Endothelial cell of umbilical vein (primary cell): ENCODE measurements at regions not wholly inside any gene's neighbourhood (a gene's known extent, or its start where the extent isn't known, plus 50 kb on each side); places are given as distances from the start of the nearest gene placed in this dataset.

Experiments
- BruUV-seq: library from RNA; stranded (reverse); fragments of 400-500 nt; replicated peaks from 2 replicates; lab custom pipeline; 2021; lab: Mats Ljungman, UMichigan
- CTCF ChIA-PET: fragments of 300-600, 350-600 bp; sonication (Branson Sonifier 250); formaldehyde crosslinking; loops from one replicate; lab custom pipeline; 2021; ENCODE audit warnings: antibody characterized with exemption, inconsistent platforms; lab: Charles Lee
- POLR2A ChIA-PET: fragments of 300-600, 350-600 bp; sonication (Branson Sonifier 250); formaldehyde crosslinking; loops from one replicate; lab custom pipeline; 2021; ENCODE audit warnings: antibody characterized with exemption, inconsistent platforms; lab: Charles Lee
- DNase-seq: peaks from one replicate; pipeline ENCODE4 v3.0.0-alpha.2; 2011; ENCODE audit warnings: low read depth, low spot score
- FAIRE-seq: peaks from 2 replicates; lab custom pipeline; 2011; peaks lifted over from hg19 to GRCh38; lab: Jason Lieb, UNC
- H2AFZ ChIP-seq: 2 replicates; pipeline ENCODE4 v1.6.0; 2012; ENCODE audit warnings: low read depth, low read length, control low read depth, inconsistent platforms
- H3K27ac ChIP-seq: 2 replicates; pipeline ENCODE4 v1.5.1; 2011; ENCODE audit warnings: low read depth, mild to moderate bottlenecking, control low read depth, low read length, moderate library complexity; ENCODE audit not compliant: insufficient read depth
- H3K27me3 ChIP-seq, 2 experiments: 2 replicates each; pipeline versions ENCODE4 v1.6.0 to v1.6.1; 2011; ENCODE audit warnings: low read length in 2 of 2, mixed read lengths in 1 of 2; ENCODE audit not compliant: control insufficient read depth in 2 of 2, insufficient read depth in 2 of 2
- H3K36me3 ChIP-seq, 2 experiments: 2 replicates in 1 of 2; 3 replicates in 1 of 2; pipeline ENCODE4 v1.5.1; 2011; ENCODE audit warnings: low read length in 2 of 2, mild to moderate bottlenecking in 1 of 2, moderate library complexity in 1 of 2; ENCODE audit not compliant: control insufficient read depth in 2 of 2, insufficient read depth in 2 of 2; ENCODE audit errors: extremely low read depth in 1 of 2
- H3K4me1 ChIP-seq: 3 replicates; pipeline ENCODE4 v1.5.1; 2011; ENCODE audit warnings: mild to moderate bottlenecking, low read length; ENCODE audit not compliant: control insufficient read depth, insufficient read depth; ENCODE audit errors: extremely low read depth
- H3K4me2 ChIP-seq: 2 replicates; pipeline ENCODE4 v1.6.1; 2011; ENCODE audit warnings: low read length, control low read depth, mixed read lengths; ENCODE audit not compliant: insufficient read depth
- H3K4me3 ChIP-seq, 3 experiments: fragments of 200-600 bp in 1 of 3; sonication (generic), shearing (Covaris generic) in 1 of 3; replicated peaks in 1 of 3; 2 replicates each; pipeline ENCODE4 v1.5.1; 2011 to 2016; ENCODE audit warnings: control low read depth in 3 of 3, low read length in 3 of 3, mild to moderate bottlenecking in 2 of 3, inconsistent platforms in 1 of 3, low read depth in 1 of 3, moderate library complexity in 1 of 3; ENCODE audit not compliant: insufficient read depth in 1 of 3
- H3K79me2 ChIP-seq: 2 replicates; pipeline ENCODE4 v1.6.0; 2012; ENCODE audit warnings: low read length, inconsistent platforms; ENCODE audit not compliant: control insufficient read depth, insufficient read depth
- H3K9ac ChIP-seq: replicated peaks from 2 replicates; pipeline ENCODE3; 2011; ENCODE audit warnings: low read length, control low read depth; ENCODE audit not compliant: insufficient read depth; ENCODE audit errors: extremely low read depth
- H3K9me1 ChIP-seq: replicated peaks from 3 replicates; pipeline ENCODE4 v1.6.0; 2011; ENCODE audit warnings: mild to moderate bottlenecking, low read length; ENCODE audit not compliant: control insufficient read depth, insufficient read depth; ENCODE audit errors: extremely low read depth
- H3K9me3 ChIP-seq: replicated peaks from 2 replicates; pipeline ENCODE4 v1.5.1; 2012; ENCODE audit warnings: low read length, inconsistent platforms; ENCODE audit not compliant: control insufficient read depth, insufficient read depth
- H4K20me1 ChIP-seq: replicated peaks from 2 replicates; pipeline ENCODE3; 2011; ENCODE audit warnings: mild to moderate bottlenecking, low read length; ENCODE audit not compliant: control insufficient read depth, insufficient read depth; ENCODE audit errors: extremely low read depth
- CTCF ChIP-seq, 2 donors: IDR thresholded peaks; 1 replicate in 1 of 2; 2 replicates in 1 of 2; pipeline ENCODE4 v1.5.1; 2011; ENCODE audit warnings: low read length in 2 of 2, mild to moderate bottlenecking in 2 of 2, moderate library complexity in 2 of 2, control low read depth in 1 of 2, inconsistent platforms in 1 of 2, low read depth in 1 of 2; ENCODE audit not compliant: insufficient read depth in 1 of 2; ENCODE audit errors: extremely low read depth in 1 of 2
- EZH2 ChIP-seq: IDR thresholded peaks from 2 replicates; pipeline ENCODE4 v1.6.1; 2012; ENCODE audit warnings: borderline replicate concordance, low read depth, mild to moderate bottlenecking, moderate library complexity, low read length, inconsistent platforms; ENCODE audit not compliant: severe bottlenecking
- FOS ChIP-seq: IDR thresholded peaks from 2 replicates; pipeline ENCODE4 v1.6.1; 2011; ENCODE audit warnings: mild to moderate bottlenecking, low read length, moderate library complexity, borderline replicate concordance; ENCODE audit not compliant: insufficient read depth
- GATA2 ChIP-seq: IDR thresholded peaks from 2 replicates; pipeline ENCODE4 v1.7.0; 2011; ENCODE audit warnings: low read depth, mild to moderate bottlenecking, moderate library complexity, mixed read lengths, low read length; ENCODE audit not compliant: insufficient read length, insufficient read depth
- JUN ChIP-seq: IDR thresholded peaks from 2 replicates; pipeline ENCODE4 v1.6.1; 2011; ENCODE audit warnings: borderline replicate concordance, low read depth; ENCODE audit not compliant: insufficient read length, insufficient read depth
- MAX ChIP-seq: IDR thresholded peaks from 2 replicates; pipeline ENCODE4 v1.6.1; 2011; ENCODE audit not compliant: insufficient read depth, insufficient read length
- MYC ChIP-seq: IDR thresholded peaks from one replicate; pipeline ENCODE4 v1.6.1; 2011; ENCODE audit warnings: mild to moderate bottlenecking, low read depth, low read length
- POLR2A ChIP-seq: IDR thresholded peaks from 2 replicates; pipeline ENCODE4 v1.6.1; 2012; ENCODE audit warnings: low read depth, mild to moderate bottlenecking, control low read depth, low read length
- POLR2AphosphoS5 ChIP-seq: IDR thresholded peaks from 2 replicates; pipeline ENCODE4 v1.6.1; 2012; ENCODE audit warnings: low read depth, mild to moderate bottlenecking, control low read depth, low read length, moderate library complexity; ENCODE audit not compliant: insufficient read depth
- dilution Hi-C: fragments of 300-500 bp; cut with MboI; formaldehyde crosslinking; loops from one replicate; pipeline ENCODE4 v1.15.0; 2019; ENCODE audit warnings: low sequenced_read_pairs; ENCODE audit not compliant: extremely low pct_ligation_motif_present
- intact Hi-C: fragments of 100-400 bp; cut with micrococcal nuclease; formaldehyde crosslinking; loops from one replicate; pipeline ENCODE4 v1.10.0; 2022

GRCh38 chr13:106155411-106155810 is 380.1 kb downstream of the EFNB2 start:
- H3K79me2 ChIP-seq = no peaks in the 10 kb centered on the region
- H3K36me3 ChIP-seq = no peaks in the 10 kb centered on the region
- H3K4me2 ChIP-seq = no peak overlapping the region
- intact Hi-C loops = loop anchor here (10.0 kb wide), 1 partner anchor 219 kb away; no protein-coding TSS in a partner anchor
- ChIA-PET CTCF (no interaction called here), POLR2A (no interaction called here)
- BruUV-seq = no TSS peak
- dilution Hi-C loops = no loop called here
- H3K27me3 ChIP-seq = no peaks in the 10 kb centered on the region
- FAIRE-seq (no peak), DNase-seq (no peak)
- H2AFZ ChIP-seq = no peak overlapping the region
- no peak overlapping the region for H3K9ac ChIP-seq
- no peaks in the 10 kb centered on the region for H4K20me1 ChIP-seq
- H3K4me1 ChIP-seq = peaks cover 22% of the 10 kb centered on the region
- H3K4me3 ChIP-seq = no peak overlapping the region
- H3K27ac ChIP-seq = no peak overlapping the region
- H3K9me3 ChIP-seq = no peaks in the 10 kb centered on the region
- TF ChIP-seq EZH2 = no peak
- no peak for TF ChIP-seq POLR2AphosphoS5
- no peak for TF ChIP-seq MAX
- no peak for TF ChIP-seq POLR2A
- no peak for TF ChIP-seq GATA2
- no peak for TF ChIP-seq JUN
- TF ChIP-seq MYC = no peak
- no peak for TF ChIP-seq FOS
- TF ChIP-seq CTCF (IDR thresholded peaks at IDR 0.05; ENCODE audit: extremely low read depth in 1 of 2, insufficient read depth in 1 of 2, low read depth in 1 of 2, low read length in 2 of 2) = no peak
- no peaks in the 10 kb centered on the region for H3K9me1 ChIP-seq
